Tibial artery (tissue), 4 donors: ENCODE measurements at regions not wholly inside any gene's neighbourhood (a gene's known extent, or its start where the extent isn't known, plus 50 kb on each side); places are given as distances from the start of the nearest gene placed in this dataset.

ENCODE experiments used
- DNase-seq, 2 donors: peaks; one replicate each; pipeline ENCODE4 v3.0.0-alpha.2; 2019
- H3K27ac ChIP-seq, 2 donors: fragments of 200-600 bp; sonication (generic) in 1 of 2; 1 replicate in 1 of 2; 2 replicates in 1 of 2; pipeline ENCODE4 v1.5.1; 2018 to 2019; ENCODE audit warnings: mild to moderate bottlenecking in 1 of 2
- H3K27me3 ChIP-seq, 2 donors: fragments of 200-600 bp; sonication (generic) in 1 of 2; one replicate each; pipeline versions ENCODE4 v1.5.1 to v1.6.0; 2016 to 2019
- H3K36me3 ChIP-seq, 3 donors: fragments of 200-600 bp; sonication (generic) in 2 of 3; one replicate each; pipeline ENCODE4 v1.5.1; 2016 to 2019; ENCODE audit warnings: mild to moderate bottlenecking in 2 of 3
- H3K4me1 ChIP-seq, 4 donors: fragments of 200-600 bp; sonication (generic) in 2 of 4; 1 replicate in 3 of 4; 2 replicates in 1 of 4; pipeline ENCODE4 v1.5.1; 2016 to 2019
- H3K4me3 ChIP-seq, 2 donors: fragments of 200-600 bp; sonication (generic) in 1 of 2; 1 replicate in 1 of 2; 2 replicates in 1 of 2; pipeline ENCODE4 v1.5.1; 2018 to 2019; ENCODE audit warnings: mild to moderate bottlenecking in 2 of 2
- H3K9me3 ChIP-seq, 3 donors: fragments of 200-600 bp; sonication (generic) in 1 of 3; one replicate each; pipeline ENCODE4 v1.5.1; 2016 to 2019
- CTCF ChIP-seq, 2 experiments: fragments of 200-600 bp in 1 of 2; fragments of 450-650 bp in 1 of 2; IDR thresholded peaks; one replicate each; pipeline ENCODE4 v1.5.1; 2017 to 2019; ENCODE audit warnings: antibody characterized with exemption in 2 of 2, mild to moderate bottlenecking in 1 of 2, moderate library complexity in 1 of 2
- intact Hi-C: fragments of 100-400 bp; cut with DNase I; formaldehyde crosslinking; loops from one replicate; pipeline ENCODE4 v1.15.0; 2023; ENCODE audit warnings: low total_unique reads

DNA sequence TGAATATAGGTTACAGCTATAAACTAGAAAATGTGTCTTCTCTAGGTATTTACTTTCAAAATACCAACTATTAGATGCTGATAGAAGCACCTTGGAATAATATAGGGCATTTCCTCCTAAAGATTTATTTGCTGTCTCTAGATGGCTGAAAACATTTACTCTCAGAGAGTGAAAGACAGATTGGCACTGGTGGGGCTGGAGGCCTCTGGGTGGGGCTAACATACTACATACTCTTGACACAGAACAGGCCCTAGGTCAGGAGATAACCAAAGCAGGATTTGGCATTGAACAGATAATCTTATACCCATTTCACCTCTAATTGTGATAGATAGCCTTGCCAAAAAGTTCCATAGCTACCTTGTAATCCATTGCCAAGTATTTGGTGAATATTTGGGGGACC, 253.3 kb upstream of the TBC1D5 start:
- H3K4me1 ChIP-seq: no peaks in the 10 kb centered on the region
- H3K4me3 ChIP-seq: no peak overlapping the region
- no peak for TF ChIP-seq CTCF (IDR thresholded peaks at IDR 0.05)
- intact Hi-C loops: no loop called here
- no peaks in the 10 kb centered on the region for H3K27me3 ChIP-seq
- no peaks in the 10 kb centered on the region for H3K9me3 ChIP-seq
- H3K27ac ChIP-seq: no peak overlapping the region
- no peaks in the 10 kb centered on the region for H3K36me3 ChIP-seq
- DNase-seq: no peak

GRCh38 chr3:17994167-17994566, 251.7 kb upstream of the TBC1D5 start:
- DNase-seq: no peak
- Histone ChIP-seq H3K4me3 (no peak overlapping the region), H3K9me3 (no peaks in the 10 kb centered on the region), H3K27me3 (no peaks in the 10 kb centered on the region), H3K27ac (no peak overlapping the region), H3K4me1 (no peaks in the 10 kb centered on the region), H3K36me3 (no peaks in the 10 kb centered on the region)
- TF ChIP-seq CTCF (IDR thresholded peaks at IDR 0.05): no peak
- intact Hi-C loops: no loop called here

- Histone ChIP-seq H3K4me1 (no peaks in the 10 kb centered on the region), H3K4me3 (no peak overlapping the region), H3K27me3 (no peaks in the 10 kb centered on the region), H3K9me3 (no peaks in the 10 kb centered on the region), H3K36me3 (no peaks in the 10 kb centered on the region), H3K27ac (no peak overlapping the region)
- no peak for TF ChIP-seq CTCF (IDR thresholded peaks at IDR 0.05)
- intact Hi-C loops: no loop called here
- DNase-seq: no peak
Observed at GRCh38 chr3:17990390-17990789, 248.0 kb upstream of the TBC1D5 start.

DNA sequence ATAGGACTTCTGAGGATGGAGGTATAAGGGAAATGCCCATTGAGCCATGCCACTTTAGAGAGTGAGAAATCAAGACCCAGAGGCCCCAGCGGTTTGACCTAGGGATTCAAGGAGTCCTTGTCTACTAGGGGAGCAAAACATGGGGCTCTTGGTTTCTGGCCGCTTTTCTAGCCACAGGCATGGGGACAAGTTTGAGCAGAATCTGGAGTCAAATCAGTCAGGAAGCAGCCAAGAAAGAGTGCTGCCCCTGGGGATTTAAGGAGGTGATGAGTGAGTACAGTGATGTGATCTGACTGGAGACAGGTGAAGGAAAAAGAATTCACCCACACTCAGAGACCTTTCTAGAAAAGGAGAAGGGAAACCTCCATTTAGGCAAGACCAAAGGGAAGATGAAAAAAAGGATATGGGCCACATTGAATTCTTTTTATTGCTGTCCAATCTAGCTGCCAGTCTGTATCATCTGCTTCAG, 244.0 kb upstream of the TBC1D5 start:
- no peak for DNase-seq
- intact Hi-C loops: no loop called here
- Histone ChIP-seq H3K27ac (no peak overlapping the region), H3K4me1 (no peaks in the 10 kb centered on the region), H3K4me3 (no peak overlapping the region), H3K9me3 (no peaks in the 10 kb centered on the region), H3K36me3 (no peaks in the 10 kb centered on the region), H3K27me3 (no peaks in the 10 kb centered on the region)
- TF ChIP-seq CTCF (IDR thresholded peaks at IDR 0.05): no peak

DNA sequence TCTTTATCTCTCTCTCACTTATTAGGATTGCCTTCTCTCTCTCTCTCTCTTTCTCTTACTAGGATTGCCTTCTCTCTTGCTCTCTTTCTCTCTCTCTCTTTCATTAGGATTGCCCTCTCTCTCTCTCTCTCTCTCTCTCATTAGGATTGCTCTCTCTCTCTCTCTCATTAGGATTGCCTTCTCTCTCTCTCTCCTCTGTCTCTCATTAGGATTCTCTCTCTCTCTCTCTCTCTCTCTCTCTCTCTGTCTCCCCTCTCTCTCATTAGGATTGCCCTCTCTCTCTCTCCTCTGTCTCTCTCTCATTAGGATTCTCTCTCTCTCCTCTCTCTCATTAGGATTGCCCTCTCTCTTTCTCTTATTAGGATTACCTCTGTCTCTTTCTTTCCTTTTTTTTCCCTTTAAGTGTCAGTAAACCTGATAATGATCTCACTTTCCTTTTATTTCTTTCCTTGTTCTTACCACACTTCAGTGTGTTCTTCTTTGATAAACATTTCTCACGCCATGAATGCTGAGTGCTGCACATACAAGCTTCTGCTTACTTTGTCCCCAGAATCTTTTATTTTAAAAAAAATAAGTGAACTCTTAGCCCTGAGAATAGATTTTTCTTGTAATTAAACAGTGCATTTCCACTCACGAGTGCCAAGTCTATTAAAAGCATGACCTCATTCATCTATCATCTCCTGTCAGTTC, 243.4 kb upstream of the TBC1D5 start:
- DNase-seq: no peak
- intact Hi-C loops: no loop called here
- Histone ChIP-seq H3K27ac (no peak overlapping the region), H3K27me3 (no peaks in the 10 kb centered on the region), H3K4me1 (no peaks in the 10 kb centered on the region), H3K4me3 (no peak overlapping the region), H3K9me3 (no peaks in the 10 kb centered on the region), H3K36me3 (no peaks in the 10 kb centered on the region)
- no peak for TF ChIP-seq CTCF (IDR thresholded peaks at IDR 0.05)

DNA sequence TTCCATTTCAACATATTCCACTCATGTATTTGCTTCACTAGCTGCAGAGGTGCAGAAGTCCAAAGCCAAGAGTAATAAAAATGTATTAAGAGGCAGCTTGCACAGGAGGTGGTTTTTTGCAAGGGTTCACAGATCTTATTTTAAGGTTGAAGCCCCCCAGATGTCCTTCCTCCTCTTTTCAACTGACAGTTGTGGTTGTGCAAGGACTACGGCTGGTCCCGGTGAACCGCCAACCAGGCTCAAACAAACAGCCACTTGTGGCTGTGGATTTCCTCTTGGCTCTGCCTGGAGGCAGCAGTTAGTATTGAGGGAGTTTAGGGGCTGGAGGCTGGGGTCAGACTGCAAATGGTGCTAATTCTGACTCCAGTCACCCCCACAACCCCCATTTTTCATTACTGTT, 240.7 kb upstream of the TBC1D5 start:
- no peaks in the 10 kb centered on the region for H3K27me3 ChIP-seq
- no peaks in the 10 kb centered on the region for H3K36me3 ChIP-seq
- no peak for TF ChIP-seq CTCF (IDR thresholded peaks at IDR 0.05)
- DNase-seq: no peak
- no peaks in the 10 kb centered on the region for H3K9me3 ChIP-seq
- no peak overlapping the region for H3K4me3 ChIP-seq
- intact Hi-C loops: no loop called here
- no peaks in the 10 kb centered on the region for H3K4me1 ChIP-seq
- no peak overlapping the region for H3K27ac ChIP-seq
